Lower leg skin (tissue), 4 donors: ENCODE measurements at regions not wholly inside any gene's neighbourhood (a gene's known extent, or its start where the extent isn't known, plus 50 kb on each side); places are given as distances from the start of the nearest gene placed in this dataset.

Source experiments
- DNase-seq, 2 donors: peaks; one replicate each; pipeline ENCODE4 v3.0.0-alpha.2; 2019; ENCODE audit warnings: low spot score in 2 of 2
- H3K4me3 ChIP-seq: fragments of 200-600 bp; sonication (generic); 2 replicates; pipeline ENCODE4 v1.5.1; 2017; ENCODE audit warnings: mild to moderate bottlenecking, low read depth; ENCODE audit not compliant: poor library complexity, severe bottlenecking
- CTCF ChIP-seq, 3 donors: fragments of 450-650 bp; IDR thresholded peaks; one replicate each; pipeline ENCODE4 v1.5.1; 2016; ENCODE audit warnings: antibody characterized with exemption in 3 of 3, mild to moderate bottlenecking in 3 of 3, moderate library complexity in 2 of 3
- POLR2A ChIP-seq, 2 donors: fragments of 450-650 bp; IDR thresholded peaks; one replicate each; pipeline ENCODE4 v1.6.1; 2016 to 2017; ENCODE audit warnings: antibody characterized with exemption in 2 of 2, mild to moderate bottlenecking in 1 of 2, moderate library complexity in 1 of 2
- WGBS, 2 donors: methylation state at CpG; one replicate each; pipeline ENCODE4 v1.1.5; 2018; 5-methylcytosine and 5-hydroxymethylcytosine counted together
- intact Hi-C: fragments of 100-400 bp; cut with DNase I; formaldehyde crosslinking; loops from one replicate; pipeline ENCODE4 v1.15.0; 2023; ENCODE audit warnings: low total_unique reads

- TF ChIP-seq POLR2A (IDR thresholded peaks at IDR 0.05) (no peak), CTCF (IDR thresholded peaks at IDR 0.05) (no peak)
- intact Hi-C loops: no loop called here
- WGBS, 2 donors: 78 to 88% methylated on average over 4 of the region's 4 CpGs
- no peak overlapping the region for H3K4me3 ChIP-seq
- no peak for DNase-seq
Measured at GRCh38 chr1:37403166-37403565, 71.2 kb upstream of the ZC3H12A start.

GRCh38 chr1:37404711-37405110 lies 69.7 kb upstream of the ZC3H12A start:
- TF ChIP-seq POLR2A (IDR thresholded peaks at IDR 0.05): no peak
- no peak for TF ChIP-seq CTCF (IDR thresholded peaks at IDR 0.05)
- WGBS, 2 donors: 59 to 66% methylated on average over 4 of the region's 4 CpGs
- intact Hi-C loops: no loop called here
- no peak overlapping the region for H3K4me3 ChIP-seq
- no peak for DNase-seq

GRCh38 chr1:37410105-37410504 lies 64.3 kb upstream of the ZC3H12A start:
- 25 to 32% methylated on average over 7 of the region's 7 CpGs for WGBS, 2 donors
- intact Hi-C loops: no loop called here
- no peak overlapping the region for H3K4me3 ChIP-seq
- TF ChIP-seq CTCF (IDR thresholded peaks at IDR 0.05) (no peak), POLR2A (IDR thresholded peaks at IDR 0.05) (no peak)
- DNase-seq: no peak

- H3K4me3 ChIP-seq: no peak overlapping the region
- DNase-seq: no peak
- intact Hi-C loops: no loop called here
- 15 to 20% methylated on average over 7 of the region's 7 CpGs for WGBS, 2 donors
- no peak for TF ChIP-seq POLR2A (IDR thresholded peaks at IDR 0.05)
- TF ChIP-seq CTCF (IDR thresholded peaks at IDR 0.05): no peak
Measured at GRCh38 chr1:37410815-37411214, 63.6 kb upstream of the ZC3H12A start.

GRCh38 chr1:37415611-37416244 lies 58.7 kb upstream of the ZC3H12A start:
- 81 to 87% methylated on average over 13 of the region's 13 CpGs for WGBS, 2 donors
- no peak for DNase-seq
- H3K4me3 ChIP-seq: no peak overlapping the region
- intact Hi-C loops: no loop called here
- TF ChIP-seq CTCF (IDR thresholded peaks at IDR 0.05) (no peak), POLR2A (IDR thresholded peaks at IDR 0.05) (no peak)

- DNase-seq: no peak
- WGBS, 2 donors: 52 to 90% methylated on average over 1 of the region's 1 CpG
- TF ChIP-seq CTCF (IDR thresholded peaks at IDR 0.05) (no peak), POLR2A (IDR thresholded peaks at IDR 0.05) (no peak)
- intact Hi-C loops: no loop called here
- H3K4me3 ChIP-seq: no peak overlapping the region
Measured at GRCh38 chr1:37420456-37420855, 53.9 kb upstream of the ZC3H12A start.
